PFSK-1 (cell line): ENCODE measurements at regions not wholly inside any gene's neighbourhood (a gene's known extent, or its start where the extent isn't known, plus 50 kb on each side); places are given as distances from the start of the nearest gene placed in this dataset.

Experiments
- POLR2AphosphoS5 ChIP-seq: IDR thresholded peaks from 2 replicates; pipeline ENCODE4 v1.6.1; 2012; ENCODE audit warnings: low read depth, mild to moderate bottlenecking, control low read depth, low read length, moderate library complexity
- TAF1 ChIP-seq: IDR thresholded peaks from 2 replicates; pipeline ENCODE4 v1.6.1; 2012; ENCODE audit warnings: low read length, control low read depth, borderline replicate concordance; ENCODE audit not compliant: insufficient read depth
- TF ChIP-seq, protein P1 (sequence below), 2 experiments: IDR thresholded peaks; 2 replicates each; pipeline versions ENCODE4 v1.6.1 to v1.8.0; 2011 to 2012; ENCODE audit warnings: low read depth in 2 of 2, low read length in 2 of 2, control low read depth in 1 of 2, inconsistent platforms in 1 of 2, mild to moderate bottlenecking in 1 of 2, moderate library complexity in 1 of 2; ENCODE audit not compliant: insufficient read depth in 1 of 2

DNA sequence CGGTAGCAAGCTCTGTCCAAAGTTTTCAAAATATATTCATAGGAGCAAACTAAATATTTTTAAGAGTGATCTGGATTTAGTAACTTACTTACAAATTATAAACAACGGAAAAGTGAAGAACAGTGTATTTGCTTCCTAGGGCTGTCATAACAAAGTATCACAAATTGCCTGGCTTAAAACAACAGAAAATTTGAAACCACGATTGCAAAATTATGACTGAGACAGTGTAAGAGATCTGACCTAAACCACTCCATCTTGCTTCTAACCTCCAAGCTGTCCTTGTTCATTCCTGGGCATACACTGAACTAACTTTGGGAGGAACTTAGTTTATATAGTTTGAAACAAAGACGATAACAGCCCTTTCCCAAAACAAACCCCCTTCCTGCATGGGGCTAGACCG lies 202.0 kb upstream of the CDH6 start:
- TF ChIP-seq, protein P1, sequence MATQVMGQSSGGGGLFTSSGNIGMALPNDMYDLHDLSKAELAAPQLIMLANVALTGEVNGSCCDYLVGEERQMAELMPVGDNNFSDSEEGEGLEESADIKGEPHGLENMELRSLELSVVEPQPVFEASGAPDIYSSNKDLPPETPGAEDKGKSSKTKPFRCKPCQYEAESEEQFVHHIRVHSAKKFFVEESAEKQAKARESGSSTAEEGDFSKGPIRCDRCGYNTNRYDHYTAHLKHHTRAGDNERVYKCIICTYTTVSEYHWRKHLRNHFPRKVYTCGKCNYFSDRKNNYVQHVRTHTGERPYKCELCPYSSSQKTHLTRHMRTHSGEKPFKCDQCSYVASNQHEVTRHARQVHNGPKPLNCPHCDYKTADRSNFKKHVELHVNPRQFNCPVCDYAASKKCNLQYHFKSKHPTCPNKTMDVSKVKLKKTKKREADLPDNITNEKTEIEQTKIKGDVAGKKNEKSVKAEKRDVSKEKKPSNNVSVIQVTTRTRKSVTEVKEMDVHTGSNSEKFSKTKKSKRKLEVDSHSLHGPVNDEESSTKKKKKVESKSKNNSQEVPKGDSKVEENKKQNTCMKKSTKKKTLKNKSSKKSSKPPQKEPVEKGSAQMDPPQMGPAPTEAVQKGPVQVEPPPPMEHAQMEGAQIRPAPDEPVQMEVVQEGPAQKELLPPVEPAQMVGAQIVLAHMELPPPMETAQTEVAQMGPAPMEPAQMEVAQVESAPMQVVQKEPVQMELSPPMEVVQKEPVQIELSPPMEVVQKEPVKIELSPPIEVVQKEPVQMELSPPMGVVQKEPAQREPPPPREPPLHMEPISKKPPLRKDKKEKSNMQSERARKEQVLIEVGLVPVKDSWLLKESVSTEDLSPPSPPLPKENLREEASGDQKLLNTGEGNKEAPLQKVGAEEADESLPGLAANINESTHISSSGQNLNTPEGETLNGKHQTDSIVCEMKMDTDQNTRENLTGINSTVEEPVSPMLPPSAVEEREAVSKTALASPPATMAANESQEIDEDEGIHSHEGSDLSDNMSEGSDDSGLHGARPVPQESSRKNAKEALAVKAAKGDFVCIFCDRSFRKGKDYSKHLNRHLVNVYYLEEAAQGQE (IDR thresholded peaks at IDR 0.05; ENCODE audit: insufficient read depth in 1 of 2, low read depth in 2 of 2, low read length in 2 of 2): no peak
- TF ChIP-seq TAF1: no peak
- no peak for TF ChIP-seq POLR2AphosphoS5
